Esophagus muscularis mucosa (tissue), 3 donors: ENCODE measurements at regions not wholly inside any gene's neighbourhood (a gene's known extent, or its start where the extent isn't known, plus 50 kb on each side); places are given as distances from the start of the nearest gene placed in this dataset.

Experiments
- POLR2A ChIP-seq: fragments of 450-650 bp; IDR thresholded peaks from one replicate; pipeline ENCODE4 v1.6.1; 2017; ENCODE audit warnings: antibody characterized with exemption, moderate library complexity, mild to moderate bottlenecking, low read depth
- TF ChIP-seq, protein P1 (sequence below), 3 experiments: fragments of 200-600 bp in 2 of 3; fragments of 450-650 bp in 1 of 3; sonication (generic) in 2 of 3; IDR thresholded peaks; one replicate each; pipeline ENCODE4 v1.5.1; 2017 to 2019; ENCODE audit warnings: antibody characterized with exemption in 3 of 3, mild to moderate bottlenecking in 2 of 3, moderate library complexity in 1 of 3

DNA sequence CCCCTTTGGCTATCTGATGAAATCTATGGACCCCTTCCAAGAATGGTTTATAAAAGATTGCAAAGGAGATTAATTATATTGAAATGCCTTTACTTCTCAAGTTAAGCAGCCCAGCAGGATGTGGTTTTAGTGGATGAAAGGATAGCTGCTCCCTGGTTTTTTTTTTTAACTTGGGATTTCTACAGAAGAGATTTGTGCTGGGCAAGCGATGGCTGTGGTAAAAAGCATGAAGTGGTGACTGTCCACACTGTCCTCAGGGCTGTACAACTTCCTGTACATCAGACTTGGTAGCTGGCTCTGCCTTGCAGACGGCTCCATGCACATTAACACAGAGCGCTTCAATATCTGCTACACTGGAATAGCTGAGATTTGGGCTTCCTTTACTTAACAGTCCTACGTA lies 321.7 kb downstream of the DHX15 start:
- TF ChIP-seq, protein P1, sequence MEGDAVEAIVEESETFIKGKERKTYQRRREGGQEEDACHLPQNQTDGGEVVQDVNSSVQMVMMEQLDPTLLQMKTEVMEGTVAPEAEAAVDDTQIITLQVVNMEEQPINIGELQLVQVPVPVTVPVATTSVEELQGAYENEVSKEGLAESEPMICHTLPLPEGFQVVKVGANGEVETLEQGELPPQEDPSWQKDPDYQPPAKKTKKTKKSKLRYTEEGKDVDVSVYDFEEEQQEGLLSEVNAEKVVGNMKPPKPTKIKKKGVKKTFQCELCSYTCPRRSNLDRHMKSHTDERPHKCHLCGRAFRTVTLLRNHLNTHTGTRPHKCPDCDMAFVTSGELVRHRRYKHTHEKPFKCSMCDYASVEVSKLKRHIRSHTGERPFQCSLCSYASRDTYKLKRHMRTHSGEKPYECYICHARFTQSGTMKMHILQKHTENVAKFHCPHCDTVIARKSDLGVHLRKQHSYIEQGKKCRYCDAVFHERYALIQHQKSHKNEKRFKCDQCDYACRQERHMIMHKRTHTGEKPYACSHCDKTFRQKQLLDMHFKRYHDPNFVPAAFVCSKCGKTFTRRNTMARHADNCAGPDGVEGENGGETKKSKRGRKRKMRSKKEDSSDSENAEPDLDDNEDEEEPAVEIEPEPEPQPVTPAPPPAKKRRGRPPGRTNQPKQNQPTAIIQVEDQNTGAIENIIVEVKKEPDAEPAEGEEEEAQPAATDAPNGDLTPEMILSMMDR (IDR thresholded peaks at IDR 0.05) = no peak
- no peak for TF ChIP-seq POLR2A
